GM23248 (cell line): ENCODE measurements at regions not wholly inside any gene's neighbourhood (a gene's known extent, or its start where the extent isn't known, plus 50 kb on each side); places are given as distances from the start of the nearest gene placed in this dataset.
A peak's percentile ranks its signal among the peaks of the same experiment; 100 is the strongest.

Experiments
- DNase-seq: peaks from one replicate; pipeline ENCODE4 v3.0.0-alpha.2; 2015
- H2AFZ ChIP-seq: fragments of 200-600 bp; sonication (generic); 2 replicates; pipeline ENCODE4 v1.6.1; 2016; ENCODE audit warnings: antibody characterized with exemption
- H3F3A ChIP-seq: fragments of 200-600 bp; sonication (generic); 2 replicates; pipeline ENCODE4 v1.6.1; 2016; ENCODE audit warnings: mild to moderate bottlenecking, antibody characterized with exemption, mixed run types; ENCODE audit not compliant: insufficient read depth
- H3K27ac ChIP-seq: fragments of 200-600 bp; sonication (generic); 2 replicates; pipeline ENCODE4 v1.5.1; 2016; ENCODE audit warnings: mild to moderate bottlenecking
- H3K27me3 ChIP-seq: fragments of 200-600 bp; sonication (generic); replicated peaks from 2 replicates; pipeline ENCODE4 v1.6.1; 2016; ENCODE audit warnings: mild to moderate bottlenecking; ENCODE audit not compliant: insufficient read depth
- H3K36me3 ChIP-seq: fragments of 200-600 bp; sonication (generic); 2 replicates; pipeline ENCODE4 v1.6.1; 2016; ENCODE audit warnings: low read depth, mild to moderate bottlenecking
- H3K4me1 ChIP-seq: fragments of 200-600 bp; sonication (generic); 2 replicates; pipeline ENCODE4 v1.6.1; 2016; ENCODE audit warnings: mild to moderate bottlenecking; ENCODE audit not compliant: insufficient read depth
- H3K4me2 ChIP-seq: fragments of 200-600 bp; sonication (generic); one replicate; pipeline ENCODE4 v1.6.1; 2016; ENCODE audit warnings: mild to moderate bottlenecking; ENCODE audit not compliant: unreplicated experiment
- H3K4me3 ChIP-seq: fragments of 200-600 bp; sonication (generic); 2 replicates; pipeline ENCODE4 v1.5.1; 2016; ENCODE audit warnings: mild to moderate bottlenecking
- H3K79me2 ChIP-seq: fragments of 200-600 bp; sonication (generic); 2 replicates; pipeline ENCODE4 v1.6.1; 2016; ENCODE audit warnings: mild to moderate bottlenecking; ENCODE audit not compliant: insufficient read depth
- H3K9ac ChIP-seq: fragments of 200-600 bp; sonication (generic); 2 replicates; pipeline ENCODE4 v1.6.1; 2016; ENCODE audit warnings: mild to moderate bottlenecking
- H3K9me2 ChIP-seq: fragments of 200-600 bp; sonication (generic); 2 replicates; pipeline ENCODE4 v1.6.1; 2016; ENCODE audit warnings: mixed run types, mild to moderate bottlenecking, moderate library complexity; ENCODE audit not compliant: insufficient read depth
- H3K9me3 ChIP-seq: fragments of 200-600 bp; sonication (generic); one replicate; pipeline ENCODE4 v1.6.1; 2017; ENCODE audit warnings: low read depth
- H4K20me1 ChIP-seq: fragments of 200-600 bp; sonication (generic); 2 replicates; pipeline ENCODE4 v1.6.0; 2016; ENCODE audit not compliant: insufficient read depth
- EZH2 ChIP-seq: fragments of 200-600 bp; sonication (generic); IDR thresholded peaks from 2 replicates; pipeline ENCODE4 v1.6.1; 2018; ENCODE audit warnings: antibody characterized with exemption, mild to moderate bottlenecking; ENCODE audit not compliant: insufficient read depth, poor library complexity, severe bottlenecking
- EZH2phosphoT487 ChIP-seq: fragments of 200-600 bp; sonication (generic); IDR thresholded peaks from 2 replicates; pipeline ENCODE4 v1.6.1; 2018; ENCODE audit warnings: antibody characterized with exemption, moderate library complexity, mild to moderate bottlenecking, low read depth; ENCODE audit not compliant: insufficient read depth
- WGBS, 2 experiments: methylation state at CpG; one replicate each; pipeline ENCODE4 v1.1.6; 2015 to 2017; ENCODE audit warnings: low lambda C conversion rate in 2 of 2, low coverage in 1 of 2; ENCODE audit errors: missing lambda C conversion rate in 2 of 2; 5-methylcytosine and 5-hydroxymethylcytosine counted together
- in situ Hi-C: fragments of 300-500 bp; cut with MboI; formaldehyde crosslinking; loops from 2 replicates; pipeline ENCODE4 v1.15.0; 2020

DNA sequence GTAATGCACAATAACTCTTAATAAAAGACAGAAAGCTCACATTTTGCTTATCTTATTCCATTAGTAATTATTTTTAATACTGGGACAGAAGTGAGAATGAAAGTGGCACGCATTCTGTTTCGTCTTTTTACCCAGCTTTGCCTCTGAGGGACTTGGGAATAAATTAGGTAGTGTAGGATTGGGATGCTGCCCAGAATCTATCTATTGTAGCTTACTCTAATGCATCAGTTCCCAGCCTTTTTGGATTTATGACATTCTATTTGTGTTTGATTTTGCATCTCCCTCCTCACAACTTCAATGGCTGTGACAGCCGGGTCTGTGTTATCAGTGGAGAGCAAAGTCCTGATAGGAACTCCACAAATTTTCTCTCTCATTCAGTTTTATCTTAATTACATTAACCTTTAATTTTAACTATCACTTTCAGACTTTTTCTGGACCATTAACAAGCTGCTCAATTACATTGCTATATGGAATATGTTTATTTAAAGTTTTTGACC is 62.9 kb upstream of the TULP4 start:
- Histone ChIP-seq H3K4me3 (no peak overlapping the region), H3F3A (no peaks in the 10 kb centered on the region), H3K4me1 (no peaks in the 10 kb centered on the region), H3K36me3 (no peaks in the 10 kb centered on the region), H3K9ac (no peak overlapping the region), H2AFZ (no peak overlapping the region), H4K20me1 (no peaks in the 10 kb centered on the region), H3K27ac (no peak overlapping the region), H3K27me3 (no peaks in the 10 kb centered on the region), H3K4me2 (no peak overlapping the region), H3K9me3 (no peaks in the 10 kb centered on the region), H3K79me2 (peaks cover 75% of the 10 kb centered on the region), H3K9me2 (no peaks in the 10 kb centered on the region)
- DNase-seq = no peak
- TF ChIP-seq EZH2 = no peak
- TF ChIP-seq EZH2phosphoT487 = no peak
- in situ Hi-C loops = no loop called here
- WGBS, 2 experiments = 95 to 98% methylated on average over 3 of the region's 3 CpGs

- WGBS, 2 experiments = 94 to 100% methylated on average over 1 of the region's 1 CpG
- Histone ChIP-seq H3K27me3 (no peaks in the 10 kb centered on the region), H3K79me2 (peaks cover 75% of the 10 kb centered on the region), H3K4me1 (peaks cover 7% of the 10 kb centered on the region), H3K9me2 (no peaks in the 10 kb centered on the region), H4K20me1 (no peaks in the 10 kb centered on the region), H3K4me3 (no peak overlapping the region), H3F3A (no peaks in the 10 kb centered on the region), H3K4me2 (no peak overlapping the region), H3K9ac (no peak overlapping the region), H3K36me3 (no peaks in the 10 kb centered on the region), H3K27ac (no peak overlapping the region), H2AFZ (no peak overlapping the region), H3K9me3 (no peaks in the 10 kb centered on the region)
- in situ Hi-C loops = no loop called here
- TF ChIP-seq EZH2phosphoT487 = no peak
- TF ChIP-seq EZH2 = no peak
- DNase-seq = no peak
Measured at GRCh38 chr6:158251565-158251964, 60.7 kb upstream of the TULP4 start.

DNA sequence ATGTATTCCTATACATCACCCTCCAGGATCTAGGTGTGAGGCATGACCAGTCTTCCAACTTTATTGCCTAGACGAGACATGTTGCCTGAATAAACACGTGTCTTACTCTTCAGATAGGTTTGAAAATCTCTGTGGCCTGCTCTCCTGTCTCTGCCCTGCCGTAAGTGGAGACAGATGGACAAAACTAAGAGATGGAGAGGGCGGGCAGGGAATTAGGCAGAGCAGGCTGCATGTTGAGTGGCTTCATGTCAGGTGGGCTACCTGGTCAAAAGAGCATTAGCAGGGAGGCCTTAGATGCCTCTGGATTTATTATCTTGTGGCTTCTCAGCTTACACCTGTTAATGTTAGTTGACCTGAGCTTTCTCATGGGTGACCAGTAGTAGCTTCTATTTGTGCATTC is 59.0 kb upstream of the TULP4 start:
- in situ Hi-C loops = no loop called here
- Histone ChIP-seq H3K27me3 (no peaks in the 10 kb centered on the region), H2AFZ (no peak overlapping the region), H3K9me2 (no peaks in the 10 kb centered on the region), H3K4me1 (peaks cover 7% of the 10 kb centered on the region), H3K27ac (no peak overlapping the region), H3K4me2 (no peak overlapping the region), H3K36me3 (no peaks in the 10 kb centered on the region), H4K20me1 (no peaks in the 10 kb centered on the region), H3F3A (no peaks in the 10 kb centered on the region), H3K79me2 (peaks cover 82% of the 10 kb centered on the region), H3K4me3 (no peak overlapping the region), H3K9me3 (no peaks in the 10 kb centered on the region), H3K9ac (no peak overlapping the region)
- 85 to 91% methylated on average over 4 of the region's 4 CpGs for WGBS, 2 experiments
- TF ChIP-seq EZH2 (no peak), EZH2phosphoT487 (no peak)
- no peak for DNase-seq

DNA sequence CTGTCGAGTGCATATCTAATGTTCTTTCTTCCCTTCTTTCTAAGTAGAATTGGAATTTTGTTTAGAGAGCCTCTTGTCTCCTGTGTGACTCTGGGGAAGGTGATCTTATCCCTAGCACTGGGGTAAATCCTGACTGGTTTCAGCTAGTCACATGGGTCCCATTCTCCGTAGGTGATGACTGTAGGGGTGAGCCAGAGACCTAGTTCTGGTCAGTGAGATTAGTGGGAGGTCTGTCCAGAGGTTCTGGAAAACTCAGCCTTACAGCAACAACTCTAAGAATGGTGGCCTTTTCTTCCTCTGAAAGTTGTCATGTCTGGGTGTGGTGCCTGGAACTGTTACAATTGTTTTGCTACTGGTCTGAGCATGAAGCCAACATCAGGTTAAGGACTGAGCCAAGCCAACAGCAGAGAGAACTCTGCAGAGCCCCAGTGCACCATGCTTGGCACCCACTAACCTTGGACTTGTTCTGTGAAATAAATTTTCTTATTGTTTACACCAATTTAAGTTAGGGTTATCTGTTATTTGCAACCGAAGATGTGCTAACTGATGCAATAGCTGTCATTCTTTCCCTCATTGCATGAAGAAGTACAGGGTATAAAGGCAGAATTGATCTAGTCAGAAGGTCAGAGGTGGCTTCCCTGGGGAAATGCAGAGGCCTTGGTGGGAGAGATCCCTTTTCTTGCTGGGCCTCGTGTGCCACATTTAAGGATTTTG is 56.8 kb upstream of the TULP4 start:
- Histone ChIP-seq H3K79me2 (peaks cover 87% of the 10 kb centered on the region), H3K4me3 (no peak overlapping the region), H4K20me1 (no peaks in the 10 kb centered on the region), H3K27ac (no peak overlapping the region), H3K9ac (no peak overlapping the region), H3K4me1 (peaks cover 7% of the 10 kb centered on the region), H3F3A (no peaks in the 10 kb centered on the region), H3K9me2 (no peaks in the 10 kb centered on the region), H3K27me3 (no peaks in the 10 kb centered on the region), H3K4me2 (no peak overlapping the region), H3K9me3 (no peaks in the 10 kb centered on the region), H3K36me3 (no peaks in the 10 kb centered on the region), H2AFZ (no peak overlapping the region)
- in situ Hi-C loops = no loop called here
- peak; percentile 18 for DNase-seq
- WGBS, 2 experiments = 70 to 83% methylated on average over 4 of the region's 4 CpGs
- TF ChIP-seq EZH2phosphoT487 (no peak), EZH2 (no peak)

DNA sequence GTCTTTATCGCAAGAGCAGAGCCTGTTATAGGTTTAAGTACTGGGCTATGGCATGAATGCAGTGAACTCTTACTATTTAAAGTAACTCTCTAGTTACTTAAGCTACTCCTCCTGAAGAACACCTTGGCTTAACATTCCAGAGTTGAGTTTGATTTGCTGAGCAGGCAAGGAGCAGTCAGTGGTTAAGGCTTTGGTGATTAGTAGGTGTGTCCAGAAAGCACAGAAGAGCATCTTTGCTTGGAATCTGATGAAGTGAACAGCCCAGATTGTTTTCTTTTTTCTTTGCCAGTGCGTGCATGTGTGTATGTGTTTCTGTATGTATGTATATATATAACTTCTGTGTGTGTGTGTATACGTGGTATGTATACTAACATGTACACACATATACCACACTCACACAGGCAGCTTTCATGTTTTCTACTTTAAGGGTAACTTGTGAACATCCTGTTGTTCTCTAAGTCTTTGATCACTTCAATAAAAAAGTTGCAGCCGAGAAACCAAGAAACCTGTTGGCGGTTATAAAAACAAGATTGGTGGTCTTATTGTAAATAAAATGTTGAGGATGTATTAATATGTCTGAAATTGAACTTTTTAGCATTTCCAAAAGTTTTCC is 56.2 kb upstream of the TULP4 start:
- no peak for DNase-seq
- Histone ChIP-seq H3K79me2 (peaks cover 93% of the 10 kb centered on the region), H2AFZ (no peak overlapping the region), H3K27ac (no peak overlapping the region), H4K20me1 (no peaks in the 10 kb centered on the region), H3K27me3 (no peaks in the 10 kb centered on the region), H3F3A (no peaks in the 10 kb centered on the region), H3K4me3 (no peak overlapping the region), H3K9me3 (no peaks in the 10 kb centered on the region), H3K9me2 (no peaks in the 10 kb centered on the region), H3K4me1 (peaks cover 7% of the 10 kb centered on the region), H3K36me3 (no peaks in the 10 kb centered on the region), H3K9ac (no peak overlapping the region), H3K4me2 (no peak overlapping the region)
- no peak for TF ChIP-seq EZH2
- no peak for TF ChIP-seq EZH2phosphoT487
- in situ Hi-C loops = no loop called here
- 97 to 98% methylated on average over 5 of the region's 5 CpGs for WGBS, 2 experiments
